PC-9 (cell line): ENCODE measurements at regions not wholly inside any gene's neighbourhood (a gene's known extent, or its start where the extent isn't known, plus 50 kb on each side); places are given as distances from the start of the nearest gene placed in this dataset.

ENCODE experiments used
- CTCF ChIP-seq: fragments of 200-600 bp; sonication (generic); conservative IDR thresholded peaks from 2 replicates; pipeline ENCODE4 v1.6.1; 2017; ENCODE audit warnings: mixed run types, antibody characterized with exemption, mild to moderate bottlenecking, moderate library complexity
- EZH2 ChIP-seq: fragments of 200-600 bp; sonication (generic); IDR thresholded peaks from 2 replicates; pipeline ENCODE4 v1.8.0; 2017; ENCODE audit warnings: antibody characterized with exemption, low read depth

- TF ChIP-seq CTCF (no peak), EZH2 (no peak)
Observed at GRCh38 chr10:7464691-7465090, 53.9 kb upstream of the SFMBT2 start.
